ENCODE measurements at regions not wholly inside any gene's neighbourhood (a gene's known extent, or its start where the extent isn't known, plus 50 kb on each side); places are given as distances from the start of the nearest gene placed in this dataset.

GRCh38 chr10:36700123-36700522, 425.3 kb upstream of the ANKRD30A start:
- DNase-seq (ENCODE audit: low read depth, low spot score), result no peak

- DNase-seq (ENCODE audit: low read depth, low spot score), result no peak
Observed at GRCh38 chr10:36692759-36693158, 432.6 kb upstream of the ANKRD30A start.

- DNase-seq (ENCODE audit: low read depth, low spot score), result no peak
Observed at GRCh38 chr10:36688717-36689116, 436.7 kb upstream of the ANKRD30A start.

DNA sequence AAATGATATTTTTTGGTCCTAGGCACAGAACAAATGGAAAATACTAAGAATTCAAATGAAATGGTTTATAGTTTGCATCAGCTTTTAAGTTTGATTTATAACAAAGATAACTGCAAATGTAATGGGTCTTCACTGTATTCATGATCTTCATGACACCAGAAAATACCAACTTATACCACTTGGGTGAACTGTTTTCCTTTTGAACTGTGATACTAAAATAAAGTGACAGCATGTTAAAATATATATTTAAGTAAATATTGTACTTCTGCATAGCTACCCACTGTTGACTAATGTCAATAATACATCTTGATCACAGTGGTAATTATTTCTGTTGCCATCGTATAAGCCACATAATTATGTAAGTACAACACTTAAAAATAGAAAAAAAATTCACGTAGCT, 442.0 kb upstream of the ANKRD30A start:
- no peak for DNase-seq (ENCODE audit: low read depth, low spot score)

- no peak for DNase-seq (ENCODE audit: low read depth, low spot score)
Observed at GRCh38 chr10:36681751-36682632, 443.4 kb upstream of the ANKRD30A start.

- DNase-seq (ENCODE audit: low read depth, low spot score), result no peak
Observed at GRCh38 chr10:36679554-36679953, 445.8 kb upstream of the ANKRD30A start.

GRCh38 chr10:36677431-36677768, 448.0 kb upstream of the ANKRD30A start:
- DNase-seq (ENCODE audit: low read depth, low spot score), result no peak

- DNase-seq (ENCODE audit: low read depth, low spot score), result no peak
Observed at GRCh38 chr10:36676756-36677430, 448.5 kb upstream of the ANKRD30A start.

DNA sequence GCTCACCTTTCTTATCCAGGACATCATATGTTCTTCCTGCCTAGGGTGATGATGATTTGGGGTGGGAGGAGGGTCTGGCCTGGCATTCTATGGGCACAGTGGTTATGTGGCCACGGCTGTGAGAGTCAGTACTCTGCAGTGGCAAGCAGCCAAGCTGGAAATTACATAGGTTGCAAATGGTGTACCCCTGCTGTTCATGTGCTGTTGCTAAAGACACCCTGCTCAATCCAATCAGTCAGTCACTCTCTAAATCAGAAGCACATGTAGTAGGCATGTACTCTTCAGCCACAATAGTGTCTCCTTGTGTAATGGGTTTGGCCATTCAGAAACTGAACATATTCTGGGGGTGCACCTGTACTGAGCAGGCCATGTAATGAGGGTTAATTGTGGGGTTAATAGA, 449.1 kb upstream of the ANKRD30A start:
- DNase-seq (ENCODE audit: low read depth, low spot score), result no peak

DNA sequence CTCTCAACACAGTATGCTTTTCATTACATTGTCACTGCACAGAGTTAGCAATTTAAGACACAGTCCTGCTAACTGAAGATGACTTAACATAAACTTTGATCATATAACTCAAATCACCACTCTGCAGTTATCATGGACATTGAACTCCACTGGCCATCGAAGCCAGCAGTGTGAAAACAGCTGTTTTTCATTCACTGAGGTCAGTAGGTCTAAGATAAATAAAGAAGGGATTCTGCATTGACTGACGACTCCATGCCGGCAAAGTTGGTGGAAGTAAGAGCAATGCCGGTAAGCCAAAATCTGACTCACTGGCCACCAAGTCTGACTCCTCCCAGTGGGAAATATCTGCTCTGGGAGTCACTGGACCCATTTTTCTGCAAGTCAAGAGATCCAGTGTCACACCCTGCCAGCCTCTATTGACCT, 449.9 kb upstream of the ANKRD30A start:
- DNase-seq (ENCODE audit: low read depth, low spot score), result no peak

DNA sequence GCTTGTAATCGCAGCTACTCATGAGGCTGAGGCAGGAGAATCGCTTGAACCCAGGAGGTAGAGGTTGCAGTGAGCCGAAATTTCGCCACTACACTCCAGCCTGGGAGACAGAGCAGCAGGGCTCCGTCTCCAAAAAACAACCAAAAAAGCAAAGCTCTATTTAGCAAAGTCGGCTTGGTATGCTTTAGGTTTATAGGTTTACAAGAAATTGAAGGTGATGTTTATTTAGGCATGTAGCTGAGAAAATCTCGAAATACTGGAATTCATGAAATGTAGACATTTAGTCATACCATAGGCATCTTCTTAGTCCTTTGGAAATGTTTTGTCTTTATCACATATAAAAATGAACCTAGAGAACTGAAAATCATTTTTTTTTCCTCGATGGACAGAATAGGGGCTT, 453.8 kb upstream of the ANKRD30A start:
- DNase-seq (ENCODE audit: low read depth, low spot score), result no peak

- DNase-seq (ENCODE audit: low read depth, low spot score), result no peak
Observed at GRCh38 chr10:36670621-36671402, 454.6 kb upstream of the ANKRD30A start.

DNA sequence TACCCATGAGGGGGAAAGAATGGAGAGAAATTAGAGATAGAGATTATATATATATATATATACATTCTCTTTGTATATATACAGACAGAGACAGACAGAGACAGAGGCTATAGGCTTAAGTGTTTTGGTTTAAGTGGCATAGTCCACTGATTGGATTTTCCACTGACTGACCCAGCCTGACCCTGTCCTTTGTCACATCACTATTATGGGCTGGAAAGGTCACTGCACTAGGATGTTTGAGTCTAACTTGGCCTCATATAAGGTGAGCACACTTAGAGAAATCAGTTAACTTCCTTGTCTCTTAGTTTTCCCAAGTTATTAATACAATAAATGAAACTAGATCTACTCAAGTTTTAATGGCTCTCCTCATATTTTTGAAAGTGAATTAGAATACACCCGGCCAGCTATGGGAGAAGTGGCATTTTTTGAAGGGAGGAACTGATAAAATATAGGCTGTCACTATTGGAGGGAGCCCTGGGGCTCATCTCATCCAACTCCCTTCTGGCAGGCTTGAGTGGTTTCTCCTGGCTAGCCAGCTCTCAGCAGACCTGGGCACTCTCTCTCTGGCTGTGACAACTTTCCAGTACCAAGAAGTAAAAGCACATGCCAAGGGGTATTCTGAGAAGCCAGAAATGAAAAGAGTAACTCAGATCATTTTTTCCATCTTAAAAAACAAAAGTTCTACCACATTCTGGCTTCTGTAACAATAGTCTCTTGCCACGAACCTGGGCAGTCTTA, 455.6 kb upstream of the ANKRD30A start:
- no peak for DNase-seq (ENCODE audit: low read depth, low spot score)

- no peak for DNase-seq (ENCODE audit: low read depth, low spot score)
Observed at GRCh38 chr10:36666451-36666850, 458.9 kb upstream of the ANKRD30A start.

GRCh38 chr10:36662571-36662970, 462.8 kb upstream of the ANKRD30A start:
- DNase-seq (ENCODE audit: low read depth, low spot score), result no peak

GRCh38 chr10:36650274-36650673, 475.1 kb upstream of the ANKRD30A start:
- DNase-seq (ENCODE audit: low read depth, low spot score), result no peak

DNA sequence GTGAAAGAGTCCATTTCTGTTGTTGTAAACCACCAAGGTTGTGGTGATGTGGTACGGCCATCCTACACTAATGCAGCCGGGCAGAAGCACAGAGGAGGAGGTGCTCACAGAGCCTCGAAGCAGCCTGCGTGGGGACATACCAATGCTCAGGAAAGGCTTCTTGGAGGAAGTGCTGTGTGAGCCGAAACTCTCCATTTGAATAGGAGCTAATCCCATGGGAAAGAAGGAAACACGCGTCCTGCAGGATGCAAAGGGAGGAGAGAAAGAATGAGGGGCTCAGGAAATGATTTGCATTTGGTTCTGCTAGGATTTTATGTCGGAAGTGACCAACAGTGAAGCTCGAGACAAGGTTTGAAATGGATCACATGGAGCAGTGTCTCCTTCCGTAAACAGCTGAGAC, 477.9 kb upstream of the ANKRD30A start:
- DNase-seq (ENCODE audit: low read depth, low spot score), result no peak

DNA sequence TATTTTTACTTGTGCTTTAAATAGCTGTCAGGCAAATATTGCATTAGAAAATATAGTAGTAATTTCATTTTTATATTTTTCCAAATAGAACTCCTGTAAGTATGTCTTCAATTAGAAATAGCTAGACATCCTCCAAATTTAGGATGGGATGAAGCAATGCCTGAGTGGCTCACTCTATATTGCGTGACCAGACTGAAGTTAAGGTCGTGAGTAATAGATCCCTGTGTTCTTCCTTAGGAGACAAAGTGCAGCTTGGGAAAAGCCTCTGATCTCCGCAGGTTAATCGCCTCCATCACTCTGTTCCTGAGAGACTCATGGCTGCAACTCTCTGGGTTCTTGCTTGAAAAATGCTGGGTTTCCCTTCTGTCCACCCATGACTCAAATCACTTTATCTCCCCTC, 484.8 kb upstream of the ANKRD30A start:
- DNase-seq (ENCODE audit: low read depth, low spot score), result no peak

GRCh38 chr10:36638462-36639155, 486.8 kb upstream of the ANKRD30A start:
- no peak for DNase-seq (ENCODE audit: low read depth, low spot score)

GRCh38 chr10:36636879-36637278, 488.5 kb upstream of the ANKRD30A start:
- DNase-seq (ENCODE audit: low read depth, low spot score), result no peak

DNA sequence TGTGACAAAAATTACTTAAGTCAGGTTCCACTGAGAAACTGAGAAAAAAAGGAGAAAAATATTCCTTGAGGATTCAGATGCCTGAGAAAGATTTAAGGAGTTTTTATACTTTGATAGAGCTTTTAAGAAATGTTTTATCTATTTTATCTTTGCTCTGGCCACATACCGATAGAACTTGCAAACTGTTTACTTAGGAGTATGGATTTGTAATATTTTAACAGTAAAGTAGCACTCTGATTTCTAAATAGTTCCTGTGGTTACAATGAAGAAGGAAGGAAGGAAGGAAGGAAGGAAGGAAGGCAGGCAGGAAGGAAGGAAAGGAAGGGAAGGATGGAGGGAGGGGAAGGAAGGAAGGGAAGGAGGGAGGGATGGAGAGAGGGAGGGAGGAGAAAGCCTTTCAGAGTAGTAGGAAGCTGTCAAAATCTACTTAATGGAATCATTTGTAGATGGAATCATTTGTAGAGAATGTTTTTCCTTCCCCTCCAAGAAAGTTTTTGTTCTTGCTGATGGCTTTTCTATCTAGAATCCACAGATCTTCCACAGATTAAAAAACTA, 489.0 kb upstream of the ANKRD30A start:
- DNase-seq (ENCODE audit: low read depth, low spot score), result no peak

Measured in brain pericyte (primary cell).